GM12891 (cell line): ENCODE measurements at regions not wholly inside any gene's neighbourhood (a gene's known extent, or its start where the extent isn't known, plus 50 kb on each side); places are given as distances from the start of the nearest gene placed in this dataset.

Source experiments
- PAX5 ChIP-seq: IDR thresholded peaks from 2 replicates; pipeline ENCODE4 v1.6.1; 2011; ENCODE audit warnings: low read length, moderate library complexity, mild to moderate bottlenecking; ENCODE audit not compliant: insufficient read depth, severe bottlenecking
- POLR2A ChIP-seq: IDR thresholded peaks from 2 replicates; pipeline ENCODE4 v1.6.1; 2011; ENCODE audit warnings: low read depth, low read length, control low read depth
- POLR2AphosphoS5 ChIP-seq: IDR thresholded peaks from 2 replicates; pipeline ENCODE4 v1.6.1; 2011; ENCODE audit warnings: low read depth, low read length, control low read depth
- POU2F2 ChIP-seq: IDR thresholded peaks from 2 replicates; pipeline ENCODE4 v1.6.1; 2011; ENCODE audit warnings: low read depth, mild to moderate bottlenecking, control low read depth, low read length, moderate library complexity
- SPI1 ChIP-seq: IDR thresholded peaks from 2 replicates; pipeline ENCODE4 v1.6.1; 2011; ENCODE audit warnings: low read depth, low read length, control low read depth
- TAF1 ChIP-seq: IDR thresholded peaks from 2 replicates; pipeline ENCODE4 v1.6.1; 2011; ENCODE audit warnings: low read depth, low read length, control low read depth

DNA sequence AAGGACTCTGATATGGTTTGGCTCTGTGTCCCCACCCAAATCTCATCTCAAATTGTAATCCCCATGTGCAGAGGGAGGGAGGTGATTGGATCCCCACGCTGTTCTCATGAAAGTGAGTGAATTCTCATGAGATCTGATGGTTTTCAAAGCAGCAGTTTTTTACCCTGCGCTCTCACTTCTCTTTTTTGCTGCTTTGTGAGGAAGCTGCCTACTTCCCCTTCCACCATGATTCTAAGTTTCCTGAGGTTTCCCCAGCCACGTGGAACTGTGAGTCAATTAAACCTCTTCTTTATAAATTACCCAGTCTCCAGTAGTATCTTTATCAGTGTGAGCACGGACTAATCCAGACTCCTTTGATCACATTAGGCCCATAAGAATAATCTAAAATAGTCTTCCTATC lies 719.7 kb upstream of the CDH8 start:
- TF ChIP-seq POLR2A (no peak), POLR2AphosphoS5 (no peak), TAF1 (no peak), SPI1 (peak; percentile 88), PAX5 (no peak), POU2F2 (no peak)
